Islet precursor cell (in vitro differentiated cells): ENCODE measurements at regions not wholly inside any gene's neighbourhood (a gene's known extent, or its start where the extent isn't known, plus 50 kb on each side); places are given as distances from the start of the nearest gene placed in this dataset.
"Not testable (repeated sequence)": the region's sequence is repeated elsewhere in the genome, so short reads cannot be mapped to it uniquely, and the experiment has no call there.

Experiments
- DNase-seq: peaks from one replicate; pipeline ENCODE4 v3.0.0-alpha.2; 2018

DNA sequence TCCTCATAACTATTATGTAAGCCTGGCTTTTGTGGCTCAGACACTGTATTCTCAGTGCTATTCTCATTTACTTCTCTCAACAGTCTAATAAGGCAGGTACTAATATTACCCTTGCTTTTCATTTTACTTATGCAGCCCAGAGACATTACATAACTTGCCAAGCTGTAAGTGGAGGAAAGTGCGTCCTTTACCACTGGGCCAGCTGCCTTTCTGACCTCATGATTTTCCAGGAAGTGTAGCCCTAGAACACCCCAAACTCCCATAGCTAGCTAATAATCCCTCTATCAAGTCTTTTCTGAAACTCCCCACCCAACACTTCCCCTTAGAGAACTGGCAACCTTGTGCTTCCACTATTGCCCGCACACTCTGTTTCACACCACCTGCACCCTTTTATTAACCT is 192.9 kb upstream of the HMHB1 start:
- DNase-seq: no peak

DNA sequence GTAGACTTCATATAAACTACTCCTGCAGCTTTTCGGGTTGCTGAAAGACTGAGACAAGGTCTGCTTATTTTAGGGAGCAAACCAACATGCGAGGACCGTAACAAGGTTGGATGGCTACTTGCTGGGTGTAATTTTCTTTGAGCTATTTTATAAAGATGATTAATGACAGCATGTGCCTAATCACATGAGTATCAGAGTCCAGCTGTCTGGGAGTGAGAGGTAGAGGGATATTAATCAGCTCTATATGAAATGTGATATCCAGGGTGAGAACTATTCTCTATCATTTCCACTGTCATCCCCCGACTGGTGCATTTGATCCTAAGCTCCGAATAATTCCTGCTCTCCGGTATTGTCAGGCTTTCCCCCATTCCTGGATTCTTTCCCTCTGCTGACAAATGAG is 193.8 kb upstream of the HMHB1 start:
- DNase-seq: no peak

DNA sequence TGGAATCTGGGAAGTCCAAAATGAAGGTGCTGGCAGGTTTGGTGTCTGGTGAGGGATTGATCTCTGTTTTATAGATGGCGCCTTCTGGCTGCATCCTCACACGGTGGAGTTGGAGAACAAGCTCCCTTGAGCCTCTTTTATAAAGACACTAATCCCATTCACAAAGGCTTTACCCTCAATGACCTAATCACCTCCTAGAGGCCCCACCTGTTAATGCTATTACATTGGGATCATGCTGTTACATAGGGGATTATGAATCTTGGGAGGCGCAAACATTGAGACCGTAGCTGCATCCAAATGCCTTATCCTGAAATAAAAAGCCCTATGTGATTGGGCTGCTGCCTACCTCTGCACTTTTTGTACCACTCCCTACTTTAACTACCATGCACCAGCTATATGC is 197.1 kb upstream of the HMHB1 start:
- DNase-seq: no peak

DNA sequence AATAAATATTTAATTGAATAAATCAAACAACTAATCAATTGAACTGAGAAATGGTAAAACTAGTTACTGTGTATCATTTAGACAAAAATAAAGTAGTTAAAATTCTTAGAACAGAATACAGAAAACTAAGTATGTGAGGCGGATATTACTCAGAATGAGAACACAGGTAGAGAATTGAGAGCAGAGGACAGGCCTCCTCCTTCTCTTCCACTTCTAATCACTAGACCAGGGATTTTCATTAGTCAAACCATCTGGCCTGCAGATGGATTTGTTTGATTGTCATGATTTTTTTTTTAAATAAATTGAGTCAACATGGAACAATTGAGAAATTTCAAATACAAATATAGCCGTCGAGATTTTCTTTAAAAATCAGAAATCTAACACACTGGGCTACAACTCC is 198.6 kb upstream of the HMHB1 start:
- no peak for DNase-seq

DNA sequence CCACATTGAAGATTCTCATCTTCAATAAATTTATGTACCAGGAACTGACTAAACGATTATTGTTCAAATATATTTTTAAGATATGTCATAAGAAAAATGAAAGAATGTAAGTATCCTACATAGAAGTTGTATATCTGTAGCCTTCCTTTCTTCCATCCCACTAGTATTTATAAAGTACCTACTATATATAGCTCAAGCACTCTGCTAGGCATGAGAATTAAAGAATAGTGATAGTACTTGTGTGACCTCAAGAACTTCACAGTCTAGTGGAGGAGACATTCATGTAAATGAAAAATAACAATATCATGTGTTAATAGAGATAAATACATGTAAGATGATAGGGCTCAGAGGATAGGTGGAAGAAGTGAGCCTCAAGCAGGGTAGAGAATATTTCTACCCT is 201.0 kb upstream of the HMHB1 start:
- DNase-seq: no peak

DNA sequence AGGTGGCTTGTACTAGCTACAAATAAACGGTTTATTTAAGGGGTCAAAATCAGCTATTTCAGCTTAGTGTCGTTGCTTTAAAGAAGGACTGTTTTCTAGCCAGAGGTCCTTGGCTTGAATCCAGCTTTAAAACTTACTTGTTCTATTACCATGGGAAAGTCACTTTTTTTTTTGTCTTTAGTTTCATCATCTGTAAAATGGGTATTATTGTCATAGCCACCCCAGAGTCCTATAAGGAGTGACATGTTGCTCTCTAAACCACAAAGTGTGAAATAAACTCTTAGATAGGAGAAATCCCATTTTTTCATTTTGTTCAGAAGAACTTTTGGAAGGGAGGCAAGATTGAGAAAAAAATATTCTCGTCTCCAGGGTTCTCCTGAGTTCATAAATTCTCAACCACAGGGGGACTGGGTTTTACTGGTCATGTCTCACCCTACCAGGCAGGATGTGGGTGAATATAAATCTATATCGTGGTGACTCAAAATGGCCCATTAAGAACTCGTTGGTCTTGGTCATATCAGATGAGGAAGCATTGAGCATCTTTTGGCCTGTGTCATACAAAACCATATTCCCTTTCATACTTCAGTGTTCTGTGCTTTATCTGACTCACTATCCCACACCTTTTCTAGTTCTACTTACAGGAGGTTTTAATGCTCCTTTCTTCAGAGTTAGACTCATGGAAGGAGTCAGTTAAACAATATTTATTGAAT is 202.7 kb upstream of the NR3C1 start:
- no peak for DNase-seq

DNA sequence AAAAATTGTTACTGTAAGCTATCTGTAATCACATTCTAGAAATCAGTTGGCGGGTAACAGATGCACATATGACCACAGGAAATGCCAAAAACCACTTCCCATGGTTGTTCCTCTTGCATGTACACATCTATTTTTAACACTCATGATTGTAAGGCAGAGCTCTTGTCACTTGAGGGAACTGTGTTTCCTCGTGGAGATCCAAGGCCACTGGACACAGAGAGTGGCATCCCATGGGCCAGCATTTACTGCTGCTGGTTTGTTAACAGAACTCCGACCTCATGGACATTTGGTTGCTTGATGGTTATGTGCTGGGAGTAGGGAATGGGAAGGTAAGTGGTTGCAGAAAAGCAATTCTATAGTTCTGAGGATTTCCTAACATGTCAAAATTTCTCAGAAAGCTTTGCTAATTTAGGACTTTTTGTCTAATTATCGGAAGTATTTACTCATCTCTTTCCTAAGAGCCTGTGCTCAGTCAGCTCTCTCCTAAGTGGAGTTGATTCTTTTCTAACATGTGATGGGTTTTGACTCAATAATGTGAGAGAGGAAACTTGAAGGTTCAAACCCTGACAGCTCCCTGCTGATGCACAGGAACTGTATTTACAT is 202.0 kb upstream of the NR3C1 start:
- no peak for DNase-seq

DNA sequence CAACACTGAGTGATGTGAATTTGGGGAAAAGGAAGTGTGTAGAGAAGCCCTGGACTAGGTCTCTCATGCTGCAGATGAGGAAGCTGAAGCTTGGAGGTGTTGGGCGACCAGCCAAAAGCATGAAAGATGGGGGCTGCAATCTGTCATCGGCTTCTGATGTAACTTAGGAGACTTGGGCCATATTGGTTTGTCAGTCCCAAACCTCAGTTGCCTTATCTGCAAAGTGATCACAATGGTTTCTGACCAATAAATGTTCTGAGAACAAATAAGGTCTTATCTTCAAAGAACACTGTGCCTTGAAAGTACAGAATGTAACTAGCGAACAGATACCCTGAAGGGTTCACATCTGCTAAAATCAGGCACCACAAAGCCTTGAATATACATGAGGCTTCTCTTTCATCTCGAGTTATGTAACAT is 198.4 kb upstream of the NR3C1 start:
- DNase-seq: no peak

DNA sequence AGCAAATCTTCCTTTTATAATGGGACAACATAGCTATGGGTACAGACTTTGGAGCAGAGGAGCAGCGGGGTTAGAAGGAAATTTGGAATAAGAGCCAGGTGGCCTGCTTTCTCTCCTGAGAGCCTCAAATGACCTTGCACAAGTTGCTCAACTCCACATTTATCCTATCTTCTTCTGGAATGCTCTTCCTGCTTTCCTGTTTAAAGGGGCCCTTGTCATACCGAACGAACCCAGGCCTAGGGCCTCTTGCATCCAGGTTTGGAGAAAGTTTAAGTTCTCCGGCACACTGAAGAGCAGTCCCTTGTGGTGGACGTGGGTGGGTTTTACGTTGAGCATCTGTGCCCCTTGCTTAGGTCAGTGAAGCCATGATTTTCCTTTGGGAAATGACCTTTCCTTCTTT is 197.9 kb upstream of the NR3C1 start:
- DNase-seq: no peak

DNA sequence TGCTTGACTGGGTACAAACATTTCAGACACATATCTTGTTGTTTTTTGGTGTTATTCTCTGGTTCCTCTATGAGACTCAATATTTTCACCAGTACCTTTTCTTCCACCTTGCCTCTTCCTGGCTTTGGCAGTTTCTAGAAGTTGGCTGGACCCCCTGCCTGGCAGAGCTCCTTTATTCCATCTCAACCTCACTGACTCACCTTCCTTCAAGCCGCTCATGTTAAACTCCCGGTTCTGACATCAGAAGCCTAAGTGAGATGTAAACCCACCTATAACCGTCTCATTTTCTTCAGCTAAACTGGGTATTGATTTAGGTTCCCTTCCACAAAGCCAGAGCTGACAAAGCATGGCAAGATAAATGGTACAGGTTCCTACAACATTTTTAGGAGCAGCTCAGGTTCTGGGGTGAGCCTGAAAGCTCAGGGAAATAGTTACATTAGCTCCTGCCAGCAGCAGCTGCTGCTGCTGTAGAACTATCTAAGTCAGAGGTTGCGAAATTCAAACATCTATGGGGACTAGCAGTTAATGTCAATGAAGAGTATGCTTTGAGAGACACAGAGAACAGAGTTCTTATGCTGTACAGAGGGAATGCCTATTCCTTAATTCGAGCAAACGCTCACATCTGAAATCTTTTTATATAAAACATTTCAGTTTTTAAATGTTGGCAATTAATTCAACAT is 197.1 kb upstream of the NR3C1 start:
- DNase-seq: no peak

DNA sequence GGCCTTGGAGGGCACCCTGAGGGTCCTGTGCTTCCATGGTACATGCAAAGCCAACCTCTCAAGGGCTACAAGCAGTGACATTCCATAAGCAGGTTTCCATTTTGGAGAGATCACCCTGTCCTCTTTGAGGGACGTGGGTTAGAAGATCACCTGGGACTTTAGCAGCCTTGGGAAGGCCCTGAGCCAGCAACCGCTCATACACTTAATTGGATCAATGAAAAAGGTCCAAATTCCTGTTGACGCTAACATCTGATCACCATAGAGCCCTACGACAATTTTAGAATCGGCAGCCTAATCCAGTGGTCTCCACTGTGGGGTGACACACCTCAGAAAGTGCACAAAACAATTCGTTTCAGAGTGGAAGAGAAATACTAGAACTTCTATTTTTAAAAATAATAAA is 196.0 kb upstream of the NR3C1 start:
- DNase-seq: no peak

DNA sequence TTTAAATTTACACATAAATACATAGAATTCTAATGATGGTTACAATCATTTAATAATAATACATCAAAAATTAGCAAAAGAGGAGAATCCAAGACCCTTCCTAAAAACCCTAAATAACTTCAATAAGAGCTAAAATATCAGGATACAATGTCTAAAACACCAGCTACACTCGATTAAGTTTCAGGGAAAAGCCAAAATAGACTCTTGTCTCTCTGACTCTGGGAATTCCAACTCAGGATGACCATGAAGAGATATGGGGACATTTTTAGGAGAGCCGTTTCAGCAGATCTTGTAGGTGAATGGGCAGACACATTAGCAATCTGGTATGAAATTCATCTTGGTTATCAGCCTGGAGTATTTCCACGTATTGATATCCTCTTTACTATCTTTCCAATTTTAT is 193.3 kb upstream of the NR3C1 start:
- DNase-seq: no peak

DNA sequence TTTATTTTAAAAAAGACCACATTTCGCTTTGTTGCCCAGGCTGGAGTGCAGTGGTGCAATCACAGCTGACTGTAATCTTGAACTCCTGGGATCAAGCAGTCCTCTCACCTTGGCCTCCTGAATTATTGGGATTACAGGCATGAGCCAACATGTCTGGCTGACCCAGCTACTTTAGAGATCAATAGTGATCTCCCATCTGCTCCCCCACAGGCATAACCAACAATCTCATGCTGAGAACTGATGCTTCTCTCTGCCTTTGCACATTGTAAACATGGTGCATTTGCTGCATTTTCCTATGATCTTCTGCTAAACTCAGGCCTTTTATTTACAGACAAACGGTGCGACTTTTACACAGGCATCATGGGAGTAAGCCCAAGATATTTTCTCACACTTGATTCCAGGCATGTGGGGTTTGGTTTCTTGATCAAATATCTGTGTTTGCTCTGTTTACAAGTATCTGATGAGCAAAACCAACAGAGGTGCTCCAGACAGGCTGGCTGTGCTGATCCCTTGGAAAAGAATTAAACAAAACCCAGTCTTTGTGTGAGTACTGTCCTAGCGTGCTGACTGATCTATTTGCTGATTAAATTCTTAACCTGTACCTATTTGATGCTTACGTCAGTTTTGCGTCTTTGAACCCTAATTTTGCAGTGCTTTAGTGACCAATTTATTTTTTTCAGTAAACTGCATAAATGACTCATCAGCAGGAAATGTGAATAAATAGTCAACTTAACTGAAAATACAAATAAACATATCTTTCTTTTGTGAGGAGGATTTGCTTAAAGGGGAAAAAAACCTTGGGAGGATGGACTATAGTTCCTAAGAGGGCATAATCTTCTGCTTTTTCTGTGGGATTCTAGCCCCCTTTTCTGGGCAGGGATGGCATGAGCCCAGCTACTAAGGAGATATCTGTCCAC is 191.7 kb upstream of the NR3C1 start:
- DNase-seq: no peak

DNA sequence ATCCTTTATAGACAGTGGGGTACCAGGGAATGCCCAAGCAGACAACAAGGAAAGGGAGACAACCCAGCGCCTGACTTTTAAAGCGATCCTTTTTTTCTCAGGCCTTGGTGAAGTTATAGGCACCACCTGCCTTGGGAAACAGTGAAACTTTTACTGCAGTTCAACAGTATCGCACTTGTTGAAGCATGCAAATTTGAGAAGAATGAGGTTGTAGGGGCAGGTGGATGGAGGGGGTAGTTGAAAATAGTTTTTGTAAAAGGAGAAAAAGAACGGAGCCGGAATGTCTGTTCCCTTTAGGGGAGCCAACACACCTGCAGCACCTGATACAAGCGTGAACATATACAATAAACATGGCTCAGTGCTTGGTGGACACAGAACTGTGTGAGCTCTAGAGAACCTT is 190.2 kb upstream of the NR3C1 start:
- DNase-seq: no peak

DNA sequence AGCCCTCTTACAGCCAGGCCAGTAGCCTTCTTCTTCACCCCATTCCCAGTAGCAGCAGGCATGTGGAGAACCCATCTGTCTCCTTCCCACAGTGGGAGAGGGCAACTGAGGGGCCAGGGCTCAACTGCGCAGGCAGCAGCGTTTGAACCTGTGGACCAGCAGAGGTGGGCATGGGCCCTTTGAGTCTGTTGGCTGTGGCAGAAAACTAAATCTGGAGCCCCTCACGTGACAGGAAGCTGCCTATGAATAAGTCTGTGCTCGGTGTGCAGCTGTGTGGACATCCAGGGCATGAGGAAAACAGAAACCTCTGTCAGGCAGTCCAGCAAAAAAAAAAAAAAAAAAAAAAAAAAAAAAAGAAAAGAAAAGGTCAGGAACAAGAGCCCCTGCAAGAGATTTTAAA is 189.2 kb upstream of the NR3C1 start:
- no peak for DNase-seq

DNA sequence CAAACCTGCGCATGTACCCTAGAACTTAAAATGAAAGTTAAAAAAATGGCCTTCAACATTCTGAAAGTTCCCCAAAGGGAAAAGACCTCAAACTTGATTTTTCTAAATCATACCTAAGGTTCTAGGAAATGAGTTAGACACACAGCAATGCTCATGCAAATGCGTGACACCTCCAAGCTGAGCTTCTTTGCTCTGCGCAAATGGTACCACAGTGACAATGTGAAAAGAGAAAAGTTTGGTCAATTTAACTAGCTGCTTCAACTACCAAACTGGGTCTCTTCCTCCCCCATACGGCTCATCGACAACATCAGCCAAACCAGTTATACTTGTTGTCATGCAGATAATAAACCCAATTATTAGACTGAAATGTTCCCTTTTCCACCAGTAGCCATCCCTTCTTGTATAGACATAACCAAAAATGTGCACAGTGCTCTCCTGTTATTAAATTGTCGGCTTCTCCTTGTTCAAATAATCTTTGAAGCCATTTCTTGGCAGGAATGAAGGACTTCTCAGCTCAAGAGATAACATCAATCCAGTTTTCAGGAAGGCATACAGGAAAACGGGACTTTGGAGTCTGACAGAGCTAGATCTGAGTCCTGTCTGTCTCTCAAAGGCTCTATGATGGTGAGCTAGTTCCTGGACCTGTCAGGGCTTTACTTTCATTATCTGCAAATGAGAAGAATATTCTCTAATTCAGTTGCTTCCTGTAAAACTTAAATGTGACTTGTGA is 185.6 kb upstream of the NR3C1 start:
- no peak for DNase-seq

DNA sequence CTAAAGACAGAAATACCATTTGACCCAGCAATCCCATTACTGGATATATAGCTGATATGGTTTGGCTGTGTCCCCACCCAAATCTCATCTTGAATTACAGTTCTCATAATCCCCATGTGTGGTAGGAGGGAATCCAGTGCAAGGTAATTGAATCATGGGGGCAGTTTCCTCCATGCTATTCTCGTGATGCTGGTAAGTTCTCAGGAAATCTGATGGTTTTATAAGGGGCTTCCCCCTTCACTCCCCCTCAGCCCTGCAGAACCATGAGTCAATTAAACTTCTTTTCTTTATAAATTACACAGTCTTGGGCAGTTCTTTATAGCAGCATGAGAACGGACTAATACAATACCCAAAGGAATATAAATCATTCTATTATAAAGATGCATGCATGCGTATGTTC is 184.6 kb upstream of the NR3C1 start:
- DNase-seq: not testable (repeated sequence)

DNA sequence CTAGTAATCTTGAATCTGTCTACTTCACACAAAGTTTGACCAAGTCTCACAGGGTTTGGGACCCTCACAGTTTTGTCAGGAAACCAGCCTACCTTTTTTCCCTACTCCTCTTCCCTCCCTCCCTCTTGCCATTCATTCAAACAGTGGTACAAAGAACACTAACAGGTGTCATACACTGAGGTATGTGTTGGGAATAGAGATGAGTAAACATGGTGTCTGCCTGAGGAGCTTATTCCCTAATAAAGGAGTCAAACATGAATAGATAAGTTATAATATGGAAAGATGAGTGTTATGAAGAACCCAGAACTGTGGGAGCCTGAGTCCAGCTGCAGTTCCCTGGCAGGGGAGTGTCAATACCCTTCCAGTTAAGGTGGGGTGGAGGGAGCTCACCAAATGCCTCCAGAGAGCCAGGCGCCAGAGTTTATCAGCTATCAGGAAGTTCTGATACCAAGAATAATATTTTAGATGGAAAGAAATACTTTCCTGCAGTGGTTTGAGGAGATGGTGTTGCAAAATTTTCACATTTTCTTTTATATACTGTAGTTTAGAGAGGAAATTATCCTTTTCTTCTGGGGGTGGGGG is 183.4 kb upstream of the NR3C1 start:
- no peak for DNase-seq

DNA sequence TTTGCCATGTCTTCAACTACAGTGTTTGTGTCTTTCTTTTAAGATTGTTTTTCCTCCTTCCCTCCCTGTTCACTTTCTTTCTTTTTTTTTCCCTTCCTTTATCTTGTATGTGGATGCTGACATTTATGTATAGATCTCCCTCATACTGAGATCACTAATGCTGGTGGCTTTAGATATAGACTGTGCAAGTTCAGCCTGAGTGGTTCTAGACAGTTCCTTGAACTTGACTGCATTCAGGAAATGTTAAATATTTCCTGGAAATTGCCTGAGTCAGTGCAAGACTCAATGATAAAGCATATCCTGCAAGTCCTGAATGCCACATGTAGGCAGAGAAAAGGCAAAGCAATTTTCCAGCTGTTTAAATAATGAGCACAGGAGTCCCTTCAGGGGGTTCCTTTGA is 182.5 kb upstream of the NR3C1 start:
- no peak for DNase-seq

DNA sequence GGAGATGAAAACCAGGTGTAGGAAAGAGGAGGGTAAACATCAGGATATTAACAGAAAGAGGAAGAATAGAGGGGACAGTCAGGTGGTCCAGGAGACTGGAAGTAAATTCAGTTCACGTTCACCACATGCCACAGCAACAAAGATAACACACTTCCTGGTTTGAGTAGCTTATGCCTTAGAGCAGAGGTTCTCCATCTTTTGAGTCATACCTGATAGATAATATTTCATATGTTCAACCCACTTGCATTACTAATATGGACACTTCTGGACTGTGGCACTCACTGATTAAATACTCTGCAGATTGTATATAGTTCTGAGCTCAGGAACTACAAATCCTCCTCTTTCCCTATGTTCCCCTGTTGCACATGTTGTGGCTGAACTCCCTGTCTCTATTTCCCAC is 179.9 kb upstream of the NR3C1 start:
- no peak for DNase-seq

DNA sequence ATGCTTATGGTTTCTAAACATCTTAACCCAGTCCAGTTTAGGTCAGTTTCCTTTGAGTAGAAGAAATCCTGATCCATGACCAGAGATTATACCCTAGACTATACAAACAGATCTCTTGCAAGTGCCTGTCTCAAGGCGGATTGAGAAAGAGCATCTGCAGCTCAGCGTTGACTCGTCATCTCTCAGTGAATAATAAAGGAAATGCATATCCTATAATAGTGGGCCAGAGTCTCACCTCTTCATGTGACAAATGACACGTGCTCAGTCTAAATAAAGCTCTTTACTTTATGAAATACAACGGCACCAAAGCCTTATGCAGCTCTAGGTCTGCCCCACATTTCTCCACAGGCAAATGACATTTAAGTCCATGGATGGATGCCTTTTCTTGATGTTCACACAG is 179.4 kb upstream of the NR3C1 start:
- no peak for DNase-seq

DNA sequence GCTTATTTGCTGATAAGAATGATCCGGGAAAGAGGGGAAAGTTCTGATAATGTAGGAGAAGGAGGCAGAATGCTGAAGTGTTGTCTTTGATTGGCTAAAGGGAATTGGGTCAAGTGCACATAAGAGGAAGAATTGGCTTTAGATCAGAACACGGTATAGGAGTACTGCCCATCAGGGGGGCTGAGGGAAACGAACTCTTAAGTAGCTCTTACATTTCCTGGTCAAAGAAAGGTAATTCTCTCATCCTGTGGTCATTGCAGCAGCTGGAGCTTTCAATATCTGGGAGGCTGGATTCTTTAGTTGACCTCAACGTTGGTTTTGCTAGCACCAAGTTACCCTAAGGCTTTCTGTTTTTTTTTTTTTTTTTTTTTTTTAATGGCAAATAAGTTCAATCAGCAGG is 178.7 kb upstream of the NR3C1 start:
- DNase-seq: no peak
